HG02884 (cell line): ENCODE measurements at regions not wholly inside any gene's neighbourhood (a gene's known extent, or its start where the extent isn't known, plus 50 kb on each side); places are given as distances from the start of the nearest gene placed in this dataset.

Source experiments
- ATAC-seq: cut with Tn5 transposase; IDR thresholded peaks from one replicate; pipeline ENCODE4 v1.9.1; 2021; ENCODE audit warnings: mild to moderate bottlenecking, moderate library complexity; ENCODE audit not compliant: unreplicated experiment

DNA sequence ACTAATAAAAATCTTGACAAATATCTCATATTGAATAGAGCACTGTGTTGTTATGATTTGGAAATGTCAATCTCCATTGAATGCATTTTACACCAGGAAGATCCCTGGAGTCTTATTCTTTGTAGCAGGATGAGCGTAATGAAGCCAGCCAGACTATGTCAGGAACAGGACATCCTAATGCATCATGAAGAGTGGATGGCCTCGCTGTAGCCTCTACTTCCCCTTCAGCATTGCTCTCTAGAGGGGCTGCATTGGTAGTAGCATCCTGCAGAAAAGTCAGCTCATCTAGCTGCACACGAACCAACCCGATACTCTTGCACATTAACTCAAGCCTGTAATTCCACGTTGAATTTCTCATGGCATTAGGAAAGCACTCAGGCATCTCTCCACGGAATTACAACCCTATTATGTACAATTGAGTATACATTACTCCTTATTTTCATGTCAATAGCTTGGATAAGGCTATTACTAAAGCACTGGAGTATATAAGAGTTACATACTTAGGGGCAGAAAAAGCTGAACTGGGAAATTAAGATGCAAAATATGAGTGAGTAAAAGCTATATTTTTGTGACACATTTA, 76.1 kb downstream of the CMPK2 start:
- no peak for ATAC-seq

DNA sequence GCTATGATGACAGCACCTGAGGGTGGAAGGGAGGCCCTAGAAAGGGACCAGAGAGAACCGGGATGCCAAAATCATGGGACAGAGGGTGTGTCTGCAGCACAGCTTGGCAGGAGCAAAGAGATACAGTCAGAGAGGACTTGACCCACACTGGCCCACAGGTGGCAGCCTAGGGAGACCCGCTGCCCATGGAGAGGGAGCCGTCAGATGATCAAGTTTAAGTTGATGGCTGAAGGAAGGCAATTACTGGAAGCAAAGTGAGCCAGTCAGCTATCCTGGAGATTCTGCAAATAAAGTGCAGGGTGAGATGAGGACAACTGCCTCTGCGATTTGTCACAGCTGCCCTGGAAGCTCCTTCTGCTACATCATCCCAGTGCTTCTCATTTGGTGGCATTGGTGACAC, 74.0 kb downstream of the CMPK2 start:
- no peak for ATAC-seq

DNA sequence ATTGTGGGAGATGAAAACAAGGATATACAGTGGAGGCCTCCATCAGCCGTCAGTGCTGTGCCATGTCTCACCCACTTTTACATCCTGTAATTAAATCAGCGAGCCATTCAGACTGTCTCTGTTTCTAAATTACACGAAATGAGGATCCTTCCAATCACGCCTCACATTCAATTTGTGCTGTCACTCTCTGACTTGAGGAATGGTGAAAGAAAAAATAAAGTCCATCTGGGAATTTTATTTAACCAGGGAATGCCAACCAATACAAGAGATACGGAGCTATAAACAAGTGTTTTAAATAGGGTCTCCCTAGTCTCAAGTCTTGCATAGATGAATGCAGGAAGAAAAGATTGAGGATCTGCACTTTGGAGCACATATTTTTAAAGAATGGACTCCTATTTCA, 72.8 kb downstream of the CMPK2 start:
- no peak for ATAC-seq

DNA sequence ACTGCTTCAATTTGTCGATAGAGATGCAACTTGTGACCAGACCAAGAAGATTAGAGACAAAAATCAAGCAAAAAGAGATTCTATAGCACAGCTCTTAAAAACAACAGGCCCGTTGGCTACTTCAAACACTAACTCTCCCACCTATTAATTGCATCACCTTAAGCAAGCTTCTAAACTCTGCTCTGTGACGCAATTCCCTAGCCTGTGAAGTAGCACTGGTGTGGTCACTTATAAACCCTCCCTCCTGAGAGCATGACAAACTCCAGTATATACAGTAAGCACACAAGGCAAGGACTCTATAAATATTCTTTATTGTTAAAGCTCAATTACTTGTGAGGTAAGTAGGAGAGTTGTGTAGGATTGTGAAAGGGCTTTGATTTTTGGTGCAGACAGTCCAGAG, 72.3 kb downstream of the CMPK2 start:
- no peak for ATAC-seq

DNA sequence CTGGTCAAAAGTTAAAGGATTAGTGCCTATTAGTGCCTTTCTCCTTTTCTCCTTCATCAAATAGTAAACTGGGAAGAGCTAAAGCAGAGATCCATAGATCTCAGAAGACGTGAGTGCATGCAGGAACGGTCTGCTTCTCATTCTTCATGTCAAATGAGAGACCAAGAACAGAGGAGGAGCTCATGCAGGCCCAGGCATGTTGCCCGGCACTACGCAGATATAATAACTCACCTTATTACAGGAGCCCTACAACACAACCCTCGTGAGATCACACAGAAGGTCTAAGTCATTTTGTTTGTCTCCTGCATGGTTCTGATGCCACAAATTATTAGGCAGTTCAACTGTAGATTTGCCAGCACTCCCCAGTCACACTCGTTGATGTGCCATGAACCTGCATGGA, 71.8 kb downstream of the CMPK2 start:
- ATAC-seq = no peak

DNA sequence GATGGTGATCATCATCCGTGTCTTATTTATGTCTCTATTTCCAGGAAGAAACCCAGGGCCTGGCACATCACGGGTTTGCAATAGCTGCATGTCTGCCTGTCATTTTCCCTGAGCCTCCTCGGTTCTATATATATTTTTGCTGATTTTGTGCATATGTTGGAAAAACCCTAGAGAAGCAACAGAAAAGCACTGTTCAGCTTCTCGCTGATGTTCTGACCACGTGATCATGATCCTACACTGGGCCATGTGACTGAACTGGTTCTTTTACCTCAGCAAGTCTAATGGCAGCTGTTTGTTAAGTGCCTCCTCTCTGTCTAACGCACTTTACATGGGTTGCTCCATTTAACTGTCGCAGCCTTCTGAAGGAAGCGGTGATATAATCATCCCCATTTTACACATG, 71.3 kb downstream of the CMPK2 start:
- no peak for ATAC-seq
